HEK293 (cell line): ENCODE measurements at regions not wholly inside any gene's neighbourhood (a gene's known extent, or its start where the extent isn't known, plus 50 kb on each side); places are given as distances from the start of the nearest gene placed in this dataset.

Experiments used
- CTCF ChIA-PET: fragments of 350-600 bp; formaldehyde crosslinking; extraction: SDS; loops from one replicate; lab custom pipeline; 2021; ENCODE audit warnings: antibody characterized with exemption; lab: Yijun Ruan, JAX
- POLR2A ChIA-PET: fragments of 300-600 bp; formaldehyde crosslinking; extraction: SDS; loops from one replicate; lab custom pipeline; 2020; ENCODE audit warnings: antibody characterized with exemption, inconsistent platforms; lab: Yijun Ruan, JAX
- H3K27ac ChIP-seq: fragments of 200-500 bp; sonication (Bioruptor generic); 2 replicates; pipeline ENCODE4 v1.5.1; 2014; ENCODE audit warnings: low read depth, low read length, control low read depth, inconsistent platforms; ENCODE audit errors: extremely low read depth
- H3K36me3 ChIP-seq, 2 experiments: fragments of 200-500 bp in 1 of 2; sonication (Bioruptor generic) in 1 of 2; 1 replicate in 1 of 2; 2 replicates in 1 of 2; pipeline ENCODE4 v1.5.1; 2014 to 2017; ENCODE audit warnings: inconsistent platforms in 2 of 2, low read length in 2 of 2; ENCODE audit not compliant: control insufficient read depth in 2 of 2, insufficient read depth in 1 of 2
- H3K4me1 ChIP-seq: fragments of 200-500 bp; sonication (Bioruptor generic); 2 replicates; pipeline ENCODE4 v1.5.1; 2014; ENCODE audit warnings: mild to moderate bottlenecking, low read length, inconsistent platforms; ENCODE audit not compliant: control insufficient read depth, insufficient read depth
- H3K4me3 ChIP-seq: 2 replicates; pipeline ENCODE4 v1.5.1; 2011; ENCODE audit warnings: low read depth, mild to moderate bottlenecking, control low read depth, low read length, moderate library complexity
- H3K9me3 ChIP-seq: fragments of 200-500 bp; sonication (Bioruptor generic); 2 replicates; pipeline ENCODE4 v1.5.1; 2014; ENCODE audit warnings: low read depth, low read length, inconsistent platforms; ENCODE audit not compliant: control insufficient read depth, insufficient read depth
- ELK4 ChIP-seq: IDR thresholded peaks from 2 replicates; pipeline ENCODE4 v1.6.1; 2011; ENCODE audit warnings: mild to moderate bottlenecking, low read depth, low read length, borderline replicate concordance
- GLI4 ChIP-seq: fragments of 450-650 bp; formaldehyde crosslinking; IDR thresholded peaks from 2 replicates; pipeline ENCODE4 v1.5.1; 2016; ENCODE audit warnings: missing biosample characterization, missing genetic modification characterization
- GLIS2 ChIP-seq: fragments of 450-650 bp; formaldehyde crosslinking; IDR thresholded peaks from 2 replicates; pipeline ENCODE4 v1.5.1; 2016; ENCODE audit warnings: missing biosample characterization, missing genetic modification characterization
- IKZF3 ChIP-seq: fragments of 450-650 bp; IDR thresholded peaks from 2 replicates; pipeline ENCODE4 v1.5.0; 2018; ENCODE audit warnings: missing biosample characterization, mild to moderate bottlenecking, missing genetic modification characterization, moderate library complexity
- PRDM2 ChIP-seq: fragments of 450-650 bp; formaldehyde crosslinking; IDR thresholded peaks from 2 replicates; pipeline ENCODE4 v1.5.1; 2016; ENCODE audit warnings: missing biosample characterization, missing genetic modification characterization, borderline replicate concordance
- SCRT1 ChIP-seq: fragments of 450-650 bp; formaldehyde crosslinking; IDR thresholded peaks from 2 replicates; pipeline ENCODE4 v1.5.1; 2016; ENCODE audit warnings: missing biosample characterization, missing genetic modification characterization, borderline replicate concordance
- SP7 ChIP-seq: fragments of 450-650 bp; formaldehyde crosslinking; IDR thresholded peaks from 2 replicates; pipeline ENCODE4 v1.5.1; 2016; ENCODE audit warnings: missing biosample characterization, missing genetic modification characterization
- ZBTB44 ChIP-seq: fragments of 450-650 bp; IDR thresholded peaks from 2 replicates; pipeline ENCODE4 v1.5.1; 2018; ENCODE audit warnings: missing biosample characterization, mild to moderate bottlenecking, missing genetic modification characterization
- ZNF37A ChIP-seq: fragments of 450-650 bp; IDR thresholded peaks from 2 replicates; pipeline ENCODE4 v1.5.1; 2018; ENCODE audit warnings: missing biosample characterization, missing genetic modification characterization
- ZNF596 ChIP-seq: fragments of 450-650 bp; IDR thresholded peaks from 2 replicates; pipeline ENCODE4 v1.5.0; 2018; ENCODE audit warnings: missing biosample characterization, mild to moderate bottlenecking, missing genetic modification characterization, moderate library complexity
- ZNF629 ChIP-seq: fragments of 450-650 bp; formaldehyde crosslinking; IDR thresholded peaks from 2 replicates; pipeline ENCODE4 v1.5.1; 2017; ENCODE audit warnings: missing biosample characterization, missing genetic modification characterization
- ZNF639 ChIP-seq: fragments of 450-650 bp; formaldehyde crosslinking; IDR thresholded peaks from 2 replicates; pipeline ENCODE4 v1.5.1; 2016; ENCODE audit warnings: missing biosample characterization, missing genetic modification characterization
- ZNF76 ChIP-seq: fragments of 450-650 bp; formaldehyde crosslinking; IDR thresholded peaks from 2 replicates; pipeline ENCODE4; 2016; ENCODE audit warnings: low read depth, missing biosample characterization, missing genetic modification characterization, borderline replicate concordance
- TF ChIP-seq, protein P1 (sequence below): fragments of 450-650 bp; formaldehyde crosslinking; IDR thresholded peaks from 2 replicates; pipeline ENCODE4 v1.5.1; 2016; ENCODE audit warnings: missing biosample characterization, missing genetic modification characterization, low read depth
- TF ChIP-seq, protein P2 (sequence below): fragments of 450-650 bp; formaldehyde crosslinking; IDR thresholded peaks from 2 replicates; pipeline ENCODE4 v1.5.1; 2016; ENCODE audit warnings: missing biosample characterization, missing genetic modification characterization

DNA sequence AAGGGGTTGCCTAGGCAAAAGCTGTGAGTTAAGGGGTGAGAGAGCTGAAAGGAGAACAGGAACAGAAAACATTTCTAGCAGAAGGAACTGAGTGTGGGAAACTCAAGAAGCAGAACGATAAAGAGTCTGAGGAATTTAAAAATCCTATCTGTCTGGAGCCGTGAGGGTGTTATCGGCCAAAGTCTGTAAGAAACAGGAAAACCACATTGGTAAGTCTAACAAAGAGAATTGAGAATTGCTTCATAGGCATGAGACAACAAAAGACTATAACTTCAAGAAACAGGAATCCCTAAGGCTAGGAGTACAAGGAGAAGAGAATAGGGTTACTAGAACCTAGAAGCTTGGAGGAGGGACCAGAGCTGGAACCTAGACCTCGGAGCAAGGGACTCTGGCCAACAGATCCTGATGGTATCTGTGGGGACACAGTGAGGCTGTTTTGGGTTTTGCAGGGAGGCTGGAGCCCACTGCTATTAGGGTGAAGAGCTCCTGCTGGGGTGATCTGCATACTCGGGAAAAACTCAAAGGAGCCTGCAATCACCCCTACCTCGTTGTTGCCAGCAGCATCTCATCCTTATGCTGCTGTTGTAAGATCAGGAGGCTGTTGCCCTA, 175.6 kb downstream of the FBXO8 start:
- no peak overlapping the region for H3K27ac ChIP-seq
- H3K4me1 ChIP-seq, result no peaks in the 10 kb centered on the region
- H3K36me3 ChIP-seq, result no peaks in the 10 kb centered on the region
- H3K4me3 ChIP-seq, result no peak overlapping the region
- CTCF ChIA-PET, result interaction anchor here (0.6 to 0.7 kb wide), 2 partner anchors 306 to 705 kb away, joined by 3 read pairs; no protein-coding TSS in a partner anchor
- H3K9me3 ChIP-seq, result no peaks in the 10 kb centered on the region
- POLR2A ChIA-PET, result no interaction called here
- no peak for TF ChIP-seq ZNF37A
- TF ChIP-seq GLI4 (tag by site-specific recombination), result no peak

GRCh38 chr4:174105202-174105601, 178.3 kb downstream of the FBXO8 start:
- Histone ChIP-seq H3K36me3 (no peaks in the 10 kb centered on the region), H3K4me3 (no peak overlapping the region), H3K27ac (no peak overlapping the region), H3K4me1 (no peaks in the 10 kb centered on the region), H3K9me3 (no peaks in the 10 kb centered on the region)
- CTCF ChIA-PET, result no interaction called here
- TF ChIP-seq, protein P1, sequence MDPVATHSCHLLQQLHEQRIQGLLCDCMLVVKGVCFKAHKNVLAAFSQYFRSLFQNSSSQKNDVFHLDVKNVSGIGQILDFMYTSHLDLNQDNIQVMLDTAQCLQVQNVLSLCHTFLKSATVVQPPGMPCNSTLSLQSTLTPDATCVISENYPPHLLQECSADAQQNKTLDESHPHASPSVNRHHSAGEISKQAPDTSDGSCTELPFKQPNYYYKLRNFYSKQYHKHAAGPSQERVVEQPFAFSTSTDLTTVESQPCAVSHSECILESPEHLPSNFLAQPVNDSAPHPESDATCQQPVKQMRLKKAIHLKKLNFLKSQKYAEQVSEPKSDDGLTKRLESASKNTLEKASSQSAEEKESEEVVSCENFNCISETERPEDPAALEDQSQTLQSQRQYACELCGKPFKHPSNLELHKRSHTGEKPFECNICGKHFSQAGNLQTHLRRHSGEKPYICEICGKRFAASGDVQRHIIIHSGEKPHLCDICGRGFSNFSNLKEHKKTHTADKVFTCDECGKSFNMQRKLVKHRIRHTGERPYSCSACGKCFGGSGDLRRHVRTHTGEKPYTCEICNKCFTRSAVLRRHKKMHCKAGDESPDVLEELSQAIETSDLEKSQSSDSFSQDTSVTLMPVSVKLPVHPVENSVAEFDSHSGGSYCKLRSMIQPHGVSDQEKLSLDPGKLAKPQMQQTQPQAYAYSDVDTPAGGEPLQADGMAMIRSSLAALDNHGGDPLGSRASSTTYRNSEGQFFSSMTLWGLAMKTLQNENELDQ, result no peak
- TF ChIP-seq, protein P2, sequence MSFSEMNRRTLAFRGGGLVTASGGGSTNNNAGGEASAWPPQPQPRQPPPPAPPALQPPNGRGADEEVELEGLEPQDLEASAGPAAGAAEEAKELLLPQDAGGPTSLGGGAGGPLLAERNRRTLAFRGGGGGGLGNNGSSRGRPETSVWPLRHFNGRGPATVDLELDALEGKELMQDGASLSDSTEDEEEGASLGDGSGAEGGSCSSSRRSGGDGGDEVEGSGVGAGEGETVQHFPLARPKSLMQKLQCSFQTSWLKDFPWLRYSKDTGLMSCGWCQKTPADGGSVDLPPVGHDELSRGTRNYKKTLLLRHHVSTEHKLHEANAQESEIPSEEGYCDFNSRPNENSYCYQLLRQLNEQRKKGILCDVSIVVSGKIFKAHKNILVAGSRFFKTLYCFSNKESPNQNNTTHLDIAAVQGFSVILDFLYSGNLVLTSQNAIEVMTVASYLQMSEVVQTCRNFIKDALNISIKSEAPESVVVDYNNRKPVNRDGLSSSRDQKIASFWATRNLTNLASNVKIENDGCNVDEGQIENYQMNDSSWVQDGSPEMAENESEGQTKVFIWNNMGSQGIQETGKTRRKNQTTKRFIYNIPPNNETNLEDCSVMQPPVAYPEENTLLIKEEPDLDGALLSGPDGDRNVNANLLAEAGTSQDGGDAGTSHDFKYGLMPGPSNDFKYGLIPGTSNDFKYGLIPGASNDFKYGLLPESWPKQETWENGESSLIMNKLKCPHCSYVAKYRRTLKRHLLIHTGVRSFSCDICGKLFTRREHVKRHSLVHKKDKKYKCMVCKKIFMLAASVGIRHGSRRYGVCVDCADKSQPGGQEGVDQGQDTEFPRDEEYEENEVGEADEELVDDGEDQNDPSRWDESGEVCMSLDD, result no peak
- TF ChIP-seq IKZF3 (tag by site-specific recombination) (no peak), ZNF629 (tag by site-specific recombination) (no peak)
- POLR2A ChIA-PET, result no interaction called here

GRCh38 chr4:174100910-174101309, 182.6 kb downstream of the FBXO8 start:
- POLR2A ChIA-PET, result no interaction called here
- Histone ChIP-seq H3K36me3 (no peaks in the 10 kb centered on the region), H3K4me3 (no peak overlapping the region), H3K27ac (no peak overlapping the region), H3K4me1 (no peaks in the 10 kb centered on the region), H3K9me3 (no peaks in the 10 kb centered on the region)
- CTCF ChIA-PET, result no interaction called here
- TF ChIP-seq GLIS2 (tag by site-specific recombination), result no peak
- TF ChIP-seq ZNF596 (tag by site-specific recombination), result no peak
- TF ChIP-seq SCRT1, result no peak
- no peak for TF ChIP-seq ZNF639 (tag by site-specific recombination)
- no peak for TF ChIP-seq ELK4
- TF ChIP-seq ZNF76 (tag by site-specific recombination), result no peak
- TF ChIP-seq SP7 (tag by site-specific recombination), result no peak
- no peak for TF ChIP-seq ZBTB44 (tag by site-specific recombination)
- TF ChIP-seq PRDM2 (tag by site-specific recombination), result no peak
